Spleen (tissue), 11 donors: ENCODE measurements at regions not wholly inside any gene's neighbourhood (a gene's known extent, or its start where the extent isn't known, plus 50 kb on each side); places are given as distances from the start of the nearest gene placed in this dataset.

Experiments used
- DNase-seq: peaks from one replicate; pipeline ENCODE4 v3.0.0-alpha.2; 2020
- H3K27ac ChIP-seq, 8 donors: fragments of 200-600 bp; sonication (generic) in 7 of 8; 1 replicate in 4 of 8; 2 replicates in 4 of 8; pipeline versions ENCODE4 v1.5.0 to v1.8.0; 2016 to 2021; ENCODE audit warnings: inconsistent platforms in 4 of 8, mild to moderate bottlenecking in 4 of 8, moderate library complexity in 1 of 8
- H3K27me3 ChIP-seq, 7 donors: fragments of 200-600 bp; sonication (generic) in 6 of 7; replicated peaks in 1 of 7; 1 replicate in 4 of 7; 2 replicates in 3 of 7; pipeline versions ENCODE4 v1.5.0 to v1.8.0; 2016 to 2021; ENCODE audit warnings: inconsistent platforms in 3 of 7, mild to moderate bottlenecking in 1 of 7
- H3K36me3 ChIP-seq, 6 donors: fragments of 200-600 bp; sonication (generic) in 5 of 6; 1 replicate in 4 of 6; 2 replicates in 2 of 6; pipeline versions ENCODE4 v1.5.0 to v1.8.0; 2016 to 2021; ENCODE audit warnings: inconsistent platforms in 2 of 6
- H3K4me1 ChIP-seq, 6 donors: fragments of 200-600 bp; sonication (generic) in 5 of 6; 1 replicate in 3 of 6; 2 replicates in 3 of 6; pipeline versions ENCODE4 v1.5.0 to v1.8.0; 2016 to 2021; ENCODE audit warnings: inconsistent platforms in 3 of 6
- H3K4me3 ChIP-seq, 8 donors: fragments of 200-600 bp; sonication (generic) in 7 of 8; 1 replicate in 4 of 8; 2 replicates in 4 of 8; pipeline versions ENCODE4 v1.5.0 to v1.8.0; 2016 to 2021; ENCODE audit warnings: inconsistent platforms in 4 of 8, mild to moderate bottlenecking in 4 of 8, moderate library complexity in 2 of 8
- H3K9me3 ChIP-seq, 8 donors: fragments of 200-600 bp; sonication (generic) in 7 of 8; 1 replicate in 4 of 8; 2 replicates in 4 of 8; pipeline versions ENCODE4 v1.5.0 to v1.8.0; 2016 to 2021; ENCODE audit warnings: inconsistent platforms in 4 of 8
- POLR2A ChIP-seq, 3 donors: fragments of 450-650 bp; IDR thresholded peaks; one replicate each; pipeline ENCODE4 v1.5.1; 2017; ENCODE audit warnings: antibody characterized with exemption in 3 of 3, mild to moderate bottlenecking in 1 of 3
- POLR2AphosphoS5 ChIP-seq, 3 donors: sonication (generic); formaldehyde crosslinking; IDR thresholded peaks; one replicate each; pipeline ENCODE4 v1.5.1; 2017; ENCODE audit warnings: antibody characterized with exemption in 3 of 3
- WGBS, 5 donors: extraction: QIAGEN DNeasy Blood & Tissue Kit in 3 of 5; methylation state at CpG; one replicate each; pipeline versions ENCODE4 v1.1.5 to v1.1.7; 2013 to 2018; 5-methylcytosine and 5-hydroxymethylcytosine counted together
- intact Hi-C: fragments of 100-400 bp; cut with DNase I; formaldehyde crosslinking; loops from one replicate; pipeline ENCODE4 v1.15.0; 2023; ENCODE audit warnings: low total_unique reads
- TF ChIP-seq, protein P1 (sequence below), 11 experiments: fragments of 200-600 bp in 7 of 11; fragments of 450-650 bp in 4 of 11; sonication (generic) in 4 of 11; IDR thresholded peaks in 8 of 11; conservative IDR thresholded peaks in 3 of 11; 1 replicate in 7 of 11; 2 replicates in 4 of 11; pipeline versions ENCODE4 v1.4.0 to v1.8.0; 2016 to 2021; ENCODE audit warnings: antibody characterized with exemption in 11 of 11, inconsistent platforms in 4 of 11, mild to moderate bottlenecking in 1 of 11
- donor health status: healthy with polysubstance abuse.
- donor health status: DM: no; HTN: no; CAD: no; lungs with moderate emphysema.
- donor health status: DM: no; HTN: no; CAD: no.
- donor health status: Bipolar disorder and iron deficiency.
- donor health status: healthy.
- donor health status: DM: no; HTN: no; CAD: no.
- donor health status: DM: yes; HTN: yes; CAD: no.

DNA sequence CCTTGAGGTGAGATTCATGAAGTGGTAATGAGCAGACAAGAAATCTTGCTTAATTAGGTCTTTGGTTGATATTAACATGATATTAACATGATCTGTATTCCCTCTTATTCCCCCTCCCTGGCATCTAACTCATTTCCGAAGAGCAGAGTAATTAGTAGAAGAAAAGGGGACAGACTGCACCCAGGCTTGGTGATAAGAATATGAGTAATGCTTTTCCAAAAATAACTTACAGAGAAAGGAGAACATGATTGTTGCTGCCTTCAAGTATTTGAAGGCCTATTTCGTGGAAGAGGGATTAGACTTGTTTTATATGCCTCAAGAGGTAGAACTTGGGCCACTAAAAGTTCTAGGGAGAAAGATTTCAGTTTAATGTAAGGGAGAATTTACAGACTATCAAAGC, 130.6 kb upstream of the ATP5MC3 start:
- TF ChIP-seq, protein P1, sequence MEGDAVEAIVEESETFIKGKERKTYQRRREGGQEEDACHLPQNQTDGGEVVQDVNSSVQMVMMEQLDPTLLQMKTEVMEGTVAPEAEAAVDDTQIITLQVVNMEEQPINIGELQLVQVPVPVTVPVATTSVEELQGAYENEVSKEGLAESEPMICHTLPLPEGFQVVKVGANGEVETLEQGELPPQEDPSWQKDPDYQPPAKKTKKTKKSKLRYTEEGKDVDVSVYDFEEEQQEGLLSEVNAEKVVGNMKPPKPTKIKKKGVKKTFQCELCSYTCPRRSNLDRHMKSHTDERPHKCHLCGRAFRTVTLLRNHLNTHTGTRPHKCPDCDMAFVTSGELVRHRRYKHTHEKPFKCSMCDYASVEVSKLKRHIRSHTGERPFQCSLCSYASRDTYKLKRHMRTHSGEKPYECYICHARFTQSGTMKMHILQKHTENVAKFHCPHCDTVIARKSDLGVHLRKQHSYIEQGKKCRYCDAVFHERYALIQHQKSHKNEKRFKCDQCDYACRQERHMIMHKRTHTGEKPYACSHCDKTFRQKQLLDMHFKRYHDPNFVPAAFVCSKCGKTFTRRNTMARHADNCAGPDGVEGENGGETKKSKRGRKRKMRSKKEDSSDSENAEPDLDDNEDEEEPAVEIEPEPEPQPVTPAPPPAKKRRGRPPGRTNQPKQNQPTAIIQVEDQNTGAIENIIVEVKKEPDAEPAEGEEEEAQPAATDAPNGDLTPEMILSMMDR (IDR thresholded peaks at IDR 0.05 in 8 of 11, conservative IDR thresholded peaks at IDR 0.05 in 3 of 11): no peak
- no peak for TF ChIP-seq POLR2AphosphoS5 (IDR thresholded peaks at IDR 0.05)
- no peak for TF ChIP-seq POLR2A (IDR thresholded peaks at IDR 0.05)
- Histone ChIP-seq H3K27ac (no peak overlapping the region), H3K36me3 (no peaks in the 10 kb centered on the region), H3K4me3 (no peak overlapping the region), H3K27me3 (peaks cover 0 to 8% (median 0%) of the 10 kb centered on the region in 7 donors), H3K4me1 (no peaks in the 10 kb centered on the region), H3K9me3 (no peaks in the 10 kb centered on the region)
- DNase-seq: no peak
- 50 to 77% (median 66%) methylated on average over 2 of the region's 2 CpGs for WGBS, 5 donors
- intact Hi-C loops: no loop called here

DNA sequence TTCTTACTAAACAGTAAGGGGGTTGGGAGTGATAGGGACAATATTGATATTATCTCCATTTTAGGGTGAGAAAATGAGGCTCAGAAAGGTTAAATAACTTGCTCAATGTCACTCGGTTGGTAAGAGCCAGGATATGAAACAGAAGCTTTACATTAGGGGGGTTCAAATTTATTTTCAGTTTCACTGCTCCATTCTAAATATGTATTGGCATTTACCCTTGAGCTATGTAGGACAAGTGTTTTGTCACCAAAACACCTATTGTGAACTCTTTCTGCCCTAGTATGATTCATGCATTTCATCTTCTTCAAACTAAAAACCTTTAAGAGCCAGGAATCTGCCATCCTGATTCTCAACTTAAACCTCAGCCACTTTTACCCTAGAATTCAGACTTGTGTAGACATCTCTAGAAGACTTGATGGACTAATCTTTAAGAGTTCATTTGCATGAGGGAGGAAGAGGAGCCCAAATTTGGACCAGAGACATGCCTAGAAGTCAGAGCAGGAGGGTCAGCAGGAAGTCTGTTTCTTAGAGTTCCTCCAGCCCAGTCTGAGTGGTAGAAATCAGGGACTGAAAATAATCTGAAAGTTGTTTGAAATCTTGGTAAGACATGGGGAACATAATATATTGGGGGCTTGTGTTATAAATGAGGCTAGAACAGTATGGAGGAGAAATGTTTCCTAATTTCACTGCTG, 129.4 kb upstream of the ATP5MC3 start:
- no peak overlapping the region for H3K27ac ChIP-seq
- H3K4me1 ChIP-seq: no peaks in the 10 kb centered on the region
- peaks cover 0 to 16% (median 0%) of the 10 kb centered on the region in 7 donors for H3K27me3 ChIP-seq
- no peak for TF ChIP-seq POLR2A (IDR thresholded peaks at IDR 0.05)
- TF ChIP-seq, protein P1 (IDR thresholded peaks at IDR 0.05 in 8 of 11, conservative IDR thresholded peaks at IDR 0.05 in 3 of 11): no peak
- no peak for TF ChIP-seq POLR2AphosphoS5 (IDR thresholded peaks at IDR 0.05)
- H3K4me3 ChIP-seq: no peak overlapping the region
- intact Hi-C loops: no loop called here
- no peaks in the 10 kb centered on the region for H3K36me3 ChIP-seq
- H3K9me3 ChIP-seq: no peaks in the 10 kb centered on the region
- 55 to 89% (median 62%) methylated on average over 1 of the region's 1 CpG for WGBS, 5 donors
- DNase-seq: no peak

DNA sequence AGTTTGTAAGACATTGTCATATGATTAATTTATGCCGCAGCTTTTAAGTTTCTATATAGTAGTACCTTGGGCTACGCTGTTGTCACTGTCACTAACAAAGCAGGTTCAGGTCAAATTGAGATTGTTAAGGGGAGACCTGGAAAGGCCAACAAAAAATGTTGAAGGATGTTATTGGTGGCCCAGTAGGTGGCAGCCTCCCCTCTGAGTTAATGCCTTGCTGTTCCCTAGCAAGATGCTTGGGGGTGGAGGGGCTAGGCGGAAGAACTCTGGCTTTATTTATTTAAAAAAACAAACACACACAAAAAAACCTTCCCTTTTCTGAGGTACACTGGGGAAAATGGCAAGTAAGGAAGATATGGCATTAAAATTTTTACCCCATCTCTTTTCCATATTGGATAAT, 128.3 kb upstream of the ATP5MC3 start:
- intact Hi-C loops: no loop called here
- Histone ChIP-seq H3K4me3 (no peak overlapping the region), H3K4me1 (no peaks in the 10 kb centered on the region), H3K36me3 (no peaks in the 10 kb centered on the region), H3K27me3 (peaks cover 0 to 17% (median 0%) of the 10 kb centered on the region in 7 donors), H3K9me3 (no peaks in the 10 kb centered on the region), H3K27ac (no peak overlapping the region)
- WGBS, 5 donors: 62 to 72% (median 66%) methylated on average over 3 of the region's 3 CpGs
- TF ChIP-seq POLR2A (IDR thresholded peaks at IDR 0.05) (no peak), POLR2AphosphoS5 (IDR thresholded peaks at IDR 0.05) (no peak)
- TF ChIP-seq, protein P1 (IDR thresholded peaks at IDR 0.05 in 8 of 11, conservative IDR thresholded peaks at IDR 0.05 in 3 of 11): no peak
- DNase-seq: no peak

DNA sequence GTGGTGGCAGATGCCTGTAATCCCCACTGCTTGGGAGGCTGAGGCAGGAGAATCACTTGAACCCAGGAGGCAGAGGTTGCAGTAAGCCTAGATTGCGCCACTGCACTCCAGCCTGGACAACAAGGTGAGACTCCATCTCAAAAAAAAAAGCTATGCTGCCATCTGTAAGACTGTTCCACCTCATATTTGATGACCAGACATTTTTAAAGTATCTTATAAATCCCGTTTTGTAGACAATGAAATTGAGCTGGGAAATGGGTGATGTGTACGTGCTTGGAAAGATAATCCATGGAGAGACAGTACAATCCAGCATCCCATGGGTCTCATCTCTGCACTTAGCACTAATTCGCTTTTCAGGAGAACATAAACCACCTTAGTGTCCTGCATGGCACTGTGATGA, 126.5 kb upstream of the ATP5MC3 start:
- DNase-seq: no peak
- Histone ChIP-seq H3K4me3 (no peak overlapping the region), H3K27me3 (peaks cover 0 to 20% (median 0%) of the 10 kb centered on the region in 7 donors), H3K27ac (no peak overlapping the region), H3K4me1 (no peaks in the 10 kb centered on the region), H3K36me3 (no peaks in the 10 kb centered on the region), H3K9me3 (no peaks in the 10 kb centered on the region)
- 79 to 90% (median 83%) methylated on average over 4 of the region's 4 CpGs for WGBS, 5 donors
- intact Hi-C loops: no loop called here
- TF ChIP-seq POLR2AphosphoS5 (IDR thresholded peaks at IDR 0.05): no peak
- no peak for TF ChIP-seq POLR2A (IDR thresholded peaks at IDR 0.05)
- TF ChIP-seq, protein P1 (IDR thresholded peaks at IDR 0.05 in 8 of 11, conservative IDR thresholded peaks at IDR 0.05 in 3 of 11): no peak
